ENCODE measurements at regions not wholly inside any gene's neighbourhood (a gene's known extent, or its start where the extent isn't known, plus 50 kb on each side); places are given as distances from the start of the nearest gene placed in this dataset.

DNA sequence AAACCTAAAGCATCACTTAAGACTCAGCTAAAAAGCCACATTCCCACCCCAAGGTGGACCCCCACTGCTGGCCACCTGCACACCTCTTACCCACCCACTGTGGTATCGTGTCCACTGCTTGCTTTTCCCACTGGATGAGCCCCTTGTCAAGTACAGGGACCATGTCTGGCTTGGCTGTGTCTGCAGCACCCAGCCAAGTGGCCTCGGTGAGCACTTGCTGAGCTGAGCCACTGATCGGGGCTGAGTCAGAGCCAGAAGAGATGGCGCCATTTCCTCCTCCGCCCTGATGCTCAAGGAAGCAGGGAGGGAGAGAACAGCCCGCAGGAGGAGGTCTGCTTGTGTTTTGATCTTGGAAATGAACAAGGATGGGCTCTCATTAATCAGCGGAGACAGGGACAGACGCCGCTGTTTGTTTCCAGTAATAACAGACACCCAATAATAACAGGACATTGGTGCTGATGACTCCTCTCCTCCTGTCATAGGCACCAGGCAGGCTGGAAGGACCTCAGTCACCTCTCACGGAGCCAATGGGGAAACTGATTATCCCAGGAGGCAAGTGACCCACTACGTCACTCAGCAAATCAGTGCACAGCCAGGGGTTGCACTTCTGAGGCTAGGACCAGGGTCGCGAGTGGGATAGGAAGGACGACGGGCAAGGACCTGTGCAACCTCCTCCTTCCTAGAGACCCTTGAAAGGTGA lies 85.2 kb upstream of the RTL6 start:
- Histone ChIP-seq H3K4me1 (no peaks in the 10 kb centered on the region), H3K27me3 (peaks cover 51% of the 10 kb centered on the region), H3K9me3 (no peaks in the 10 kb centered on the region), H3K27ac (no peak overlapping the region), H3K36me3 (no peaks in the 10 kb centered on the region), H3K4me3 (no peak overlapping the region)
- TF ChIP-seq POLR2A (IDR thresholded peaks at IDR 0.05) (no peak), POLR2AphosphoS5 (IDR thresholded peaks at IDR 0.05) (no peak), EP300 (IDR thresholded peaks at IDR 0.05) (no peak)
- TF ChIP-seq, protein P1, sequence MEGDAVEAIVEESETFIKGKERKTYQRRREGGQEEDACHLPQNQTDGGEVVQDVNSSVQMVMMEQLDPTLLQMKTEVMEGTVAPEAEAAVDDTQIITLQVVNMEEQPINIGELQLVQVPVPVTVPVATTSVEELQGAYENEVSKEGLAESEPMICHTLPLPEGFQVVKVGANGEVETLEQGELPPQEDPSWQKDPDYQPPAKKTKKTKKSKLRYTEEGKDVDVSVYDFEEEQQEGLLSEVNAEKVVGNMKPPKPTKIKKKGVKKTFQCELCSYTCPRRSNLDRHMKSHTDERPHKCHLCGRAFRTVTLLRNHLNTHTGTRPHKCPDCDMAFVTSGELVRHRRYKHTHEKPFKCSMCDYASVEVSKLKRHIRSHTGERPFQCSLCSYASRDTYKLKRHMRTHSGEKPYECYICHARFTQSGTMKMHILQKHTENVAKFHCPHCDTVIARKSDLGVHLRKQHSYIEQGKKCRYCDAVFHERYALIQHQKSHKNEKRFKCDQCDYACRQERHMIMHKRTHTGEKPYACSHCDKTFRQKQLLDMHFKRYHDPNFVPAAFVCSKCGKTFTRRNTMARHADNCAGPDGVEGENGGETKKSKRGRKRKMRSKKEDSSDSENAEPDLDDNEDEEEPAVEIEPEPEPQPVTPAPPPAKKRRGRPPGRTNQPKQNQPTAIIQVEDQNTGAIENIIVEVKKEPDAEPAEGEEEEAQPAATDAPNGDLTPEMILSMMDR (IDR thresholded peaks at IDR 0.05), result no peak
- peak; percentile 50 to 59 for DNase-seq (ENCODE audit: low spot score in 2 of 2)
- WGBS, result 50% methylated on average over 14 of the region's 15 CpGs

- peak; percentile 47 to 74 for DNase-seq (ENCODE audit: low spot score in 2 of 2)
- Histone ChIP-seq H3K4me3 (no peak overlapping the region), H3K27ac (no peak overlapping the region), H3K36me3 (no peaks in the 10 kb centered on the region), H3K4me1 (no peaks in the 10 kb centered on the region), H3K27me3 (peaks cover 60% of the 10 kb centered on the region), H3K9me3 (no peaks in the 10 kb centered on the region)
- TF ChIP-seq EP300 (IDR thresholded peaks at IDR 0.05) (no peak), POLR2AphosphoS5 (IDR thresholded peaks at IDR 0.05) (no peak), POLR2A (IDR thresholded peaks at IDR 0.05) (no peak)
- TF ChIP-seq, protein P1 (IDR thresholded peaks at IDR 0.05), result no peak
- WGBS, result 90% methylated on average over 10 of the region's 10 CpGs
These were observed 84.0 kb upstream of the RTL6 start for GRCh38 chr22:44582016-44582415.

DNA sequence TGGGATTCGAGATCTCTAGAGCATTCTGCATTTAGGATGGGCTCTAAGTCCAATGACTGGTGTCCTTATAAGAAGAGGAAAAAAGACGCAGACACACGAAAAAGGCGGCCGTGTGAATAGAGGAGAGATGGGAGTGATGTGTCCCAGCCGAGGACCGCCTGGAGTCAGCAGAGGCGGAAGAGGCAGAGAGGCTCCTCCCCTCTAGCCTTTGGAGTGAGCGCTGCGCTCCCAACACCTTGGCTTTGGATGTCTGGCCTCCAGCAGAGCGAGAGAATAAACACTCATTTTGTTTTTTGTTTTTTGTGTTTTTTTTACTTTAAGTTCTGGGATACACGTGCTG lies 83.0 kb upstream of the RTL6 start:
- Histone ChIP-seq H3K9me3 (no peaks in the 10 kb centered on the region), H3K36me3 (no peaks in the 10 kb centered on the region), H3K4me1 (no peaks in the 10 kb centered on the region), H3K4me3 (no peak overlapping the region), H3K27ac (no peak overlapping the region), H3K27me3 (peaks cover 59% of the 10 kb centered on the region)
- DNase-seq (ENCODE audit: low spot score in 2 of 2), result peak; percentile 22 to 38
- TF ChIP-seq EP300 (IDR thresholded peaks at IDR 0.05), result no peak
- WGBS, result 82% methylated on average over 12 of the region's 12 CpGs

- no peaks in the 10 kb centered on the region for H3K4me1 ChIP-seq
- H3K36me3 ChIP-seq, result no peaks in the 10 kb centered on the region
- H3K27ac ChIP-seq, result no peak overlapping the region
- no peaks in the 10 kb centered on the region for H3K9me3 ChIP-seq
- peak; percentile 27 to 32 for DNase-seq (ENCODE audit: low spot score in 2 of 2)
- TF ChIP-seq POLR2AphosphoS5 (IDR thresholded peaks at IDR 0.05), result no peak
- TF ChIP-seq EP300 (IDR thresholded peaks at IDR 0.05), result no peak
- TF ChIP-seq, protein P1 (IDR thresholded peaks at IDR 0.05), result no peak
- TF ChIP-seq POLR2A (IDR thresholded peaks at IDR 0.05), result no peak
- H3K4me3 ChIP-seq, result no peak overlapping the region
- H3K27me3 ChIP-seq, result peaks cover 53% of the 10 kb centered on the region
- WGBS, result 81% methylated on average over 22 of the region's 22 CpGs
These were observed 82.4 kb upstream of the RTL6 start for GRCh38 chr22:44580176-44581095.

DNA sequence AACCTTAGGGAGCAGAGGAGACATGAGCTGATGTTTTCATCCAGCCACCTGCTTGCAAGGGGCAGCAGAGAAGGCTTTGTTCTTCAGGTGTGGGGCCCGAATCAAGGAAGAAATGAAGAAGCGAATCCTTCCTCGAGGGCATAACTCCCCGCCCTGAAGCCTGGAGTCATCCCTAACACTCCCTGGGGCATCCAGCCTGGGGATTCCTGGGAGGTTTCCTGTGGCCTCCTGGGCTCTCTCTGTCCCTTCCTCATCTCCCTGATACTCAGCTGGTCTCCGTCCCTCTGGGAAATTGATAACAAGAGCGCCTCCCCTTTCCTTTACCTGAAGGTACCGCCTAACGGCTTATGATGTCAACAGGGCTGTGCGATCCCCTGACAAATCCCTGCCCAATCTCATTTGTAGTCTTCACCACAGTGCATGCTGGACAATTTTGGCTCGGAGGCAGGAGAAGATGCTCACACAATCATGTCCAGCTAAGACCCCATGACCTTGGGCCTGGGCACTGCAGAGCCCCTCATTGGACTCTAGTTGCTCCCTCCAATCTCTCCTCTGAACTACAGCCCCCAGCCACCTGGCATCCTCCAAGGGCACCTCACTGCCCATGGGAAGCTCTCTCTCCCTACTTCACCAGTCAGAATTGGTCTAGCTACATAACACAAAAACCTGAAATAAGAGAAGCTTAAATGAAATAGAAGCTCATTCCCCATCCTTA lies 80.6 kb upstream of the RTL6 start:
- WGBS, result 73% methylated on average over 6 of the region's 10 CpGs

More for the DNA sequence above, 80.6 kb upstream of the RTL6 start:
- TF ChIP-seq POLR2AphosphoS5 (IDR thresholded peaks at IDR 0.05) (no peak), POLR2A (IDR thresholded peaks at IDR 0.05) (no peak), EP300 (IDR thresholded peaks at IDR 0.05) (no peak)
- TF ChIP-seq, protein P1 (IDR thresholded peaks at IDR 0.05), result no peak
- peak; percentile 19 to 41 for DNase-seq (ENCODE audit: low spot score in 2 of 2)
- H3K36me3 ChIP-seq, result no peaks in the 10 kb centered on the region
- no peak overlapping the region for H3K4me3 ChIP-seq
- peaks cover 10% of the 10 kb centered on the region for H3K4me1 ChIP-seq
- H3K27ac ChIP-seq, result no peak overlapping the region
- H3K27me3 ChIP-seq, result peaks cover 40% of the 10 kb centered on the region
- no peaks in the 10 kb centered on the region for H3K9me3 ChIP-seq

Data from suprapubic skin (tissue), 4 donors.